Ammon's horn (tissue), 1 donor: ENCODE measurements at regions not wholly inside any gene's neighbourhood (a gene's known extent, or its start where the extent isn't known, plus 50 kb on each side); places are given as distances from the start of the nearest gene placed in this dataset.
A peak's percentile ranks its signal among the peaks of the same experiment; 100 is the strongest.

Experiments
- DNase-seq: peaks from one replicate; pipeline ENCODE4 v3.0.0-alpha.2; 2016; ENCODE audit warnings: low spot score

- DNase-seq: no peak
Observed at GRCh38 chr14:71202881-71203280, 295.6 kb downstream of the PCNX1 start.

GRCh38 chr14:71203306-71203705, 296.0 kb downstream of the PCNX1 start:
- no peak for DNase-seq

- DNase-seq: no peak
Observed at GRCh38 chr14:71204231-71204630, 297.0 kb downstream of the PCNX1 start.

- no peak for DNase-seq
Observed at GRCh38 chr14:71204768-71205167, 297.5 kb downstream of the PCNX1 start.

- no peak for DNase-seq
Observed at GRCh38 chr14:71206123-71206522, 298.9 kb downstream of the PCNX1 start.

GRCh38 chr14:71206766-71207371, 299.6 kb downstream of the PCNX1 start:
- peak; percentile 83 for DNase-seq

- no peak for DNase-seq
Observed at GRCh38 chr14:71208702-71209357, 301.6 kb downstream of the PCNX1 start.

GRCh38 chr14:71209888-71210287, 302.6 kb downstream of the PCNX1 start:
- peak; percentile 34 for DNase-seq

- no peak for DNase-seq
Observed at GRCh38 chr14:71212093-71212492, 304.8 kb downstream of the PCNX1 start.

GRCh38 chr14:71212683-71213107, 305.4 kb downstream of the PCNX1 start:
- no peak for DNase-seq

- DNase-seq: no peak
Observed at GRCh38 chr14:71214241-71214640, 307.0 kb downstream of the PCNX1 start.

- DNase-seq: no peak
Observed at GRCh38 chr14:71220462-71220861, 313.2 kb downstream of the PCNX1 start.

- no peak for DNase-seq
Observed at GRCh38 chr14:71221119-71221518, 313.9 kb downstream of the PCNX1 start.

- DNase-seq: no peak
Observed at GRCh38 chr14:71225113-71225512, 317.9 kb downstream of the PCNX1 start.

GRCh38 chr14:71228711-71229110, 321.5 kb downstream of the PCNX1 start:
- DNase-seq: no peak

- no peak for DNase-seq
Observed at GRCh38 chr14:71229875-71230274, 322.6 kb downstream of the PCNX1 start.

- no peak for DNase-seq
Observed at GRCh38 chr14:71230897-71231296, 323.6 kb downstream of the PCNX1 start.

GRCh38 chr14:71231521-71232393, 324.5 kb downstream of the PCNX1 start:
- peak; percentile 26 for DNase-seq

GRCh38 chr14:71232506-71232905, 325.2 kb downstream of the PCNX1 start:
- DNase-seq: no peak

- peak; percentile 88 for DNase-seq
Observed at GRCh38 chr14:71235875-71236274, 328.6 kb downstream of the PCNX1 start.

- DNase-seq: no peak
Observed at GRCh38 chr14:71236487-71236886, 329.2 kb downstream of the PCNX1 start.

GRCh38 chr14:71237556-71237955, 330.3 kb downstream of the PCNX1 start:
- DNase-seq: no peak

- no peak for DNase-seq
Observed at GRCh38 chr14:71238835-71239234, 331.6 kb downstream of the PCNX1 start.
